Astrocyte (in vitro differentiated cells and primary cell): ENCODE measurements at regions not wholly inside any gene's neighbourhood (a gene's known extent, or its start where the extent isn't known, plus 50 kb on each side); places are given as distances from the start of the nearest gene placed in this dataset.

ENCODE experiments used
- DNase-seq: peaks from one replicate; pipeline ENCODE4 v3.0.0-alpha.2; 2010; ENCODE audit warnings: low read depth
- FAIRE-seq: peaks from 2 replicates; lab custom pipeline; 2011; peaks lifted over from hg19 to GRCh38; lab: Jason Lieb, UNC
- H2AFZ ChIP-seq: 2 replicates; pipeline ENCODE4 v1.6.0; 2012; ENCODE audit warnings: low read depth, low read length, inconsistent platforms
- H3K27ac ChIP-seq: 2 replicates; pipeline ENCODE4 v1.5.1; 2011; ENCODE audit warnings: low read depth, low read length, inconsistent platforms
- H3K27me3 ChIP-seq: 2 replicates; pipeline ENCODE4 v1.6.0; 2011; ENCODE audit warnings: low read length, inconsistent platforms; ENCODE audit not compliant: insufficient read depth
- H3K36me3 ChIP-seq: 2 replicates; pipeline ENCODE4 v1.5.1; 2011; ENCODE audit warnings: low read length, inconsistent platforms; ENCODE audit not compliant: insufficient read depth
- H3K4me1 ChIP-seq: 2 replicates; pipeline ENCODE4 v1.5.1; 2011; ENCODE audit warnings: low read length, inconsistent platforms; ENCODE audit not compliant: insufficient read depth
- H3K4me2 ChIP-seq: 2 replicates; pipeline ENCODE4 v1.6.0; 2012; ENCODE audit warnings: low read length, inconsistent platforms
- H3K4me3 ChIP-seq: 2 replicates; pipeline ENCODE4 v1.5.1; 2011; ENCODE audit warnings: low read depth, mild to moderate bottlenecking, low read length, inconsistent platforms; ENCODE audit not compliant: insufficient read depth
- H3K79me2 ChIP-seq: 2 replicates; pipeline ENCODE4 v1.6.0; 2012; ENCODE audit warnings: mild to moderate bottlenecking, low read length, inconsistent platforms; ENCODE audit not compliant: insufficient read depth
- H3K9ac ChIP-seq: 2 replicates; pipeline ENCODE4 v1.6.0; 2012; ENCODE audit warnings: mild to moderate bottlenecking, low read length, inconsistent platforms
- H3K9me3 ChIP-seq: 2 replicates; pipeline ENCODE4 v1.5.1; 2012; ENCODE audit warnings: low read depth, mild to moderate bottlenecking, low read length, inconsistent platforms; ENCODE audit not compliant: insufficient read depth
- H4K20me1 ChIP-seq: 2 replicates; pipeline ENCODE4 v1.6.0; 2012; ENCODE audit warnings: low read length, inconsistent platforms; ENCODE audit not compliant: insufficient read depth
- H3K27ac Mint-ChIP-seq: one replicate; pipeline ENCODE4 v1.8.0; 2021; ENCODE audit warnings: mild to moderate bottlenecking, mixed read lengths; ENCODE audit not compliant: unreplicated experiment
- H3K27me3 Mint-ChIP-seq: one replicate; pipeline ENCODE4 v1.8.0; 2021; ENCODE audit warnings: low read depth, mixed read lengths; ENCODE audit not compliant: unreplicated experiment
- H3K36me3 Mint-ChIP-seq: one replicate; pipeline ENCODE4 v1.8.0; 2021; ENCODE audit warnings: low read depth, mixed read lengths; ENCODE audit not compliant: unreplicated experiment
- H3K4me1 Mint-ChIP-seq: one replicate; pipeline ENCODE4 v1.8.0; 2021; ENCODE audit warnings: low read depth, mixed read lengths; ENCODE audit not compliant: unreplicated experiment
- H3K4me3 Mint-ChIP-seq: one replicate; pipeline ENCODE4 v1.8.0; 2021; ENCODE audit warnings: mild to moderate bottlenecking, moderate library complexity, mixed read lengths; ENCODE audit not compliant: unreplicated experiment
- H3K9me3 Mint-ChIP-seq: one replicate; pipeline ENCODE4 v1.8.0; 2021; ENCODE audit warnings: mild to moderate bottlenecking, mixed read lengths; ENCODE audit not compliant: unreplicated experiment
- EZH2 ChIP-seq: IDR thresholded peaks from 2 replicates; pipeline ENCODE4 v1.6.1; 2012; ENCODE audit warnings: mild to moderate bottlenecking, low read length, inconsistent platforms; ENCODE audit not compliant: insufficient read depth
- TF ChIP-seq, protein P1 (sequence below): IDR thresholded peaks from 2 replicates; pipeline ENCODE4 v1.5.1; 2011; ENCODE audit warnings: low read depth, mild to moderate bottlenecking, inconsistent platforms, low read length, moderate library complexity; ENCODE audit not compliant: insufficient read depth

DNA sequence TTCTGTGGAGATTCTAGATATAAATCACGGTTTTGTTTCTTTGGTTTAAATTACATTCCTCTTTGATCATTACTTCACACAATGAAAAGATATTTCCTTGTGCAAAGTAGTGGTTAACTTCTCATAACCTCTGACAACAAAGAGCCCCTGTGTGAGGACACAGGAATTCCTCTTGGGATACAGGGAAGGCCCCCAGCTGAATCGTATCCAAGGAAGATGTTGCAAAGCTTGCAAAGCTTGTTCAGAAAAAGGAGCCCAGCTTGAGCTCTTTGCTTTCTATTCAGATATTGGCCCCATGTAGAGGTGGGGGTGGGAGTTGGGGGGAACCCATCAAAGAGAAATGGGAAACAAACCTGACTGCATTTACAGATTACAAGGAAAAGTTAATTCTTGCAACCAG is 145.7 kb downstream of the RELL1 start:
- Mint-ChIP-seq H3K4me3 (no peak overlapping the region), H3K27ac (no peak overlapping the region), H3K4me1 (peaks cover 12% of the 10 kb centered on the region), H3K9me3 (no peaks in the 10 kb centered on the region), H3K27me3 (no peaks in the 10 kb centered on the region), H3K36me3 (no peaks in the 10 kb centered on the region)
- Histone ChIP-seq H3K36me3 (no peaks in the 10 kb centered on the region), H3K4me2 (no peak overlapping the region), H4K20me1 (no peaks in the 10 kb centered on the region), H3K9me3 (no peaks in the 10 kb centered on the region), H3K27me3 (no peaks in the 10 kb centered on the region), H3K79me2 (no peaks in the 10 kb centered on the region), H3K27ac (no peak overlapping the region), H2AFZ (no peak overlapping the region), H3K4me1 (no peaks in the 10 kb centered on the region), H3K4me3 (no peak overlapping the region), H3K9ac (no peak overlapping the region)
- peak; percentile 68 for DNase-seq
- no peak for TF ChIP-seq EZH2
- TF ChIP-seq, protein P1, sequence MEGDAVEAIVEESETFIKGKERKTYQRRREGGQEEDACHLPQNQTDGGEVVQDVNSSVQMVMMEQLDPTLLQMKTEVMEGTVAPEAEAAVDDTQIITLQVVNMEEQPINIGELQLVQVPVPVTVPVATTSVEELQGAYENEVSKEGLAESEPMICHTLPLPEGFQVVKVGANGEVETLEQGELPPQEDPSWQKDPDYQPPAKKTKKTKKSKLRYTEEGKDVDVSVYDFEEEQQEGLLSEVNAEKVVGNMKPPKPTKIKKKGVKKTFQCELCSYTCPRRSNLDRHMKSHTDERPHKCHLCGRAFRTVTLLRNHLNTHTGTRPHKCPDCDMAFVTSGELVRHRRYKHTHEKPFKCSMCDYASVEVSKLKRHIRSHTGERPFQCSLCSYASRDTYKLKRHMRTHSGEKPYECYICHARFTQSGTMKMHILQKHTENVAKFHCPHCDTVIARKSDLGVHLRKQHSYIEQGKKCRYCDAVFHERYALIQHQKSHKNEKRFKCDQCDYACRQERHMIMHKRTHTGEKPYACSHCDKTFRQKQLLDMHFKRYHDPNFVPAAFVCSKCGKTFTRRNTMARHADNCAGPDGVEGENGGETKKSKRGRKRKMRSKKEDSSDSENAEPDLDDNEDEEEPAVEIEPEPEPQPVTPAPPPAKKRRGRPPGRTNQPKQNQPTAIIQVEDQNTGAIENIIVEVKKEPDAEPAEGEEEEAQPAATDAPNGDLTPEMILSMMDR = no peak
- no peak for FAIRE-seq

DNA sequence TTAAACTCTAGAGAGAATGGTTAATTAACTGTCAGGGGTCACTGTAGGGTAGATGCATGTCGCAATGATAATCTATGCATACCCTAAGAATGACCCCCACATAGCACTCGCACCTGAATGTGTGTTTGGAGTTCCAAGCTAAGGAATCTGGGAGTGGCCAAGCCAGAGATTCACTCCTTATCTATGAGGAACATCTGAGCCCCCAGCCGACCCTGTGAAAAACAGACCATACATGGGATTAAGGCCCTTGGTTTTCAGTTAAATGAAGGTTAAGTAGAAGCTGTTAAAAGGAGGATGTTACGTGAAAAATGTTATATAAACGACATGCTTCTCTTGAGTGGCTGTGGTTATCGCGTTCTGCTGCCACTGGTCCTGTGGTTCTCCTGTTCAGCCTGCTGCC is 147.2 kb downstream of the RELL1 start:
- no peaks in the 10 kb centered on the region for H3K36me3 ChIP-seq
- H3K27ac Mint-ChIP-seq = no peak overlapping the region
- TF ChIP-seq EZH2 = no peak
- TF ChIP-seq, protein P1 = no peak

DNA sequence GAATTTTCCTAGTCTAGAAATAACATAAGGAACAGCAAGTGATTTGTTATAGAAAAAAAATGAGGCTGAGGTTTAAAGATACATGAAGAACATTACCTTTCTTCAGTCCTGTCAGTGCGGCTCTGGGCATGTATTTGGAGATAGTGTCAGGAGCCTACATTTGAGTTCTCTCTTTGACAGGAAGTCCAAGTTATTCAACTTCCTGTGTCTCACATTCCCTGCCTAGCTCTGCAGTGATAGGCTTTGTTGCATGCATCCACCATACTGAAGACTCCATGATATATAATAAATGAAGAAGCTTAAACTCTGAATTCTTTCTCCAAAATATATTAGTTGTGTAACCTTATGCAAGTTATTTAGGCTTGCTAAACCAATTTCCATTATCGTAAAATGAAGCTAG is 148.7 kb downstream of the RELL1 start:
- Histone ChIP-seq H3K27me3 (no peaks in the 10 kb centered on the region), H3K9ac (no peak overlapping the region), H3K36me3 (no peaks in the 10 kb centered on the region), H3K4me3 (no peak overlapping the region), H3K79me2 (no peaks in the 10 kb centered on the region), H3K27ac (no peak overlapping the region), H3K9me3 (no peaks in the 10 kb centered on the region), H4K20me1 (no peaks in the 10 kb centered on the region), H3K4me2 (no peak overlapping the region), H3K4me1 (no peaks in the 10 kb centered on the region), H2AFZ (no peak overlapping the region)
- Mint-ChIP-seq H3K27me3 (no peaks in the 10 kb centered on the region), H3K4me1 (peaks cover 12% of the 10 kb centered on the region), H3K36me3 (no peaks in the 10 kb centered on the region), H3K9me3 (no peaks in the 10 kb centered on the region), H3K4me3 (no peak overlapping the region), H3K27ac (no peak overlapping the region)
- TF ChIP-seq, protein P1 = no peak
- no peak for TF ChIP-seq EZH2
- DNase-seq (no peak), FAIRE-seq (no peak)

More for the DNA sequence above, 147.2 kb downstream of the RELL1 start:
- H3K36me3 Mint-ChIP-seq = no peaks in the 10 kb centered on the region
- FAIRE-seq = no peak
- Histone ChIP-seq H3K9ac (no peak overlapping the region), H4K20me1 (no peaks in the 10 kb centered on the region), H3K4me2 (no peak overlapping the region), H3K9me3 (no peaks in the 10 kb centered on the region), H2AFZ (no peak overlapping the region), H3K27ac (no peak overlapping the region), H3K4me1 (no peaks in the 10 kb centered on the region), H3K4me3 (no peak overlapping the region), H3K27me3 (no peaks in the 10 kb centered on the region), H3K79me2 (no peaks in the 10 kb centered on the region)
- DNase-seq = no peak
- H3K4me1 Mint-ChIP-seq = peaks cover 12% of the 10 kb centered on the region
- no peaks in the 10 kb centered on the region for H3K9me3 Mint-ChIP-seq
- H3K4me3 Mint-ChIP-seq = no peak overlapping the region
- H3K27me3 Mint-ChIP-seq = no peaks in the 10 kb centered on the region
